Subcutaneous abdominal adipose tissue (tissue), 5 donors: ENCODE measurements at regions not wholly inside any gene's neighbourhood (a gene's known extent, or its start where the extent isn't known, plus 50 kb on each side); places are given as distances from the start of the nearest gene placed in this dataset.
"Not testable (repeated sequence)": the region's sequence is repeated elsewhere in the genome, so short reads cannot be mapped to it uniquely, and the experiment has no call there.

ENCODE experiments used
- H3K27ac ChIP-seq: one replicate; pipeline ENCODE4 v1.7.0; 2013; ENCODE audit warnings: low read depth, mild to moderate bottlenecking, inconsistent platforms, low read length, moderate library complexity
- H3K27me3 ChIP-seq, 5 donors: one replicate each; pipeline ENCODE4 v1.7.0; 2013; ENCODE audit warnings: low read length in 5 of 5, inconsistent platforms in 1 of 5; ENCODE audit not compliant: control insufficient read depth in 5 of 5, insufficient read depth in 4 of 5
- H3K36me3 ChIP-seq, 5 donors: one replicate each; pipeline ENCODE4 v1.7.0; 2013; ENCODE audit warnings: low read length in 5 of 5; ENCODE audit not compliant: control insufficient read depth in 5 of 5, insufficient read depth in 5 of 5
- H3K4me1 ChIP-seq, 5 donors: one replicate each; pipeline ENCODE4 v1.7.0; 2013; ENCODE audit warnings: low read length in 5 of 5, mild to moderate bottlenecking in 3 of 5, moderate library complexity in 1 of 5; ENCODE audit not compliant: control insufficient read depth in 5 of 5, insufficient read depth in 5 of 5
- H3K4me3 ChIP-seq, 5 donors: one replicate each; pipeline ENCODE4 v1.7.0; 2013; ENCODE audit warnings: low read length in 5 of 5, low read depth in 1 of 5
- H3K9ac ChIP-seq, 5 donors: one replicate each; pipeline ENCODE4 v1.7.0; 2013; ENCODE audit warnings: low read length in 5 of 5, mild to moderate bottlenecking in 4 of 5, moderate library complexity in 3 of 5
- H3K9me3 ChIP-seq, 5 donors: one replicate each; pipeline ENCODE4 v1.7.0; 2013; ENCODE audit warnings: low read length in 5 of 5; ENCODE audit not compliant: control insufficient read depth in 5 of 5
- donor health status: healthy.
- donor health status: healthy.
- donor health status: healthy.
- donor health status: healthy.
- donor health status: healthy.

DNA sequence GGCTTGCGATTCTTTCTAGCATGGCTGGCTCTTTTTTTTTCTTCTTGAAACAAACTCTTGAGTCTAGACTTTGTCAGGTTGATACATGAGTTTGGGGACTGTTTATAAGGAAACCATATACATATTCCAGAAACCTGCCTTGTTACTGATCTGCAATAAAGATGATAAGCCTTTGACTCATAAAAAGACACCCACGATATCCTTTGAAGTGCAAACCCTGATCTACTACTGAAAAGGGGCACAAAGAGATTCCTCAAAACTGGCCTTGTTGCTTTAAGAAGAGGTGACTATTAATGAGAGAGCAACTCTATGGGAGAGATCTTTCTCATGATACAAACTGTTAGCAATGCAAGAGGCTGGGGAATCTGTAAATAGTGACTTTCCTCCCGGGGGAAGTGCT is 247.1 kb downstream of the ANKRD30B start:
- H3K27ac ChIP-seq, H3K4me3 ChIP-seq, H3K9ac ChIP-seq, H3K9me3 ChIP-seq, H3K36me3 ChIP-seq, H3K27me3 ChIP-seq, H3K4me1 ChIP-seq: not testable (repeated sequence)

GRCh38 chr18:14997357-14997756 is 249.4 kb downstream of the ANKRD30B start:
- H3K9ac ChIP-seq = no peak overlapping the region
- H3K27ac ChIP-seq = no peak overlapping the region
- no peaks in the 10 kb centered on the region for H3K36me3 ChIP-seq
- H3K4me1 ChIP-seq = no peaks in the 10 kb centered on the region
- H3K27me3 ChIP-seq = no peaks in the 10 kb centered on the region
- H3K4me3 ChIP-seq = no peak overlapping the region
- H3K9me3 ChIP-seq = peaks cover 0 to 15% (median 0%) of the 10 kb centered on the region in 5 donors

DNA sequence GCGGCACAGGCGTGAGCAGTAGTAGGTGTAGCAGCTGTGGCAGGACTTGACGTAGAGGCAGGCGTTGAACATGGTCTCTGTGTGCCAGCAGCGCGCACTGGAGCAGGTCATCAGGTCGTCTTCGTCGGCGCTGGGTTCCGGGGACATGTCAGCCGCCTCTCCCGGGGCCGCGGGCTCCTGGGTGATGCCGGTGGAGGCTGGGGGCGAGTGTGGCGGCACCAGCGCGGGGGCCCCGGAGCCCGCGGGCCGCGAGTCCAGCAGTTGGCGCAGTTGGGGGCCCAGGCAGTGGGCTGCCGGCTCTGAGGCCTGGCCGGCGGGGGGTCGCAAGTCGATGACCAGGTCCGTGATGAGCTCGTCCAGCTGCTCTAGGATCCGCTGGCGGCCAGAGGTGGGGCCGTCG is 249.9 kb downstream of the ANKRD30B start:
- not testable (repeated sequence) for H3K4me3 ChIP-seq, H3K9ac ChIP-seq, H3K4me1 ChIP-seq, H3K36me3 ChIP-seq, H3K27ac ChIP-seq, H3K27me3 ChIP-seq
- H3K9me3 ChIP-seq = peaks cover 0 to 15% (median 0%) of the 10 kb centered on the region in 5 donors

- H3K9me3 ChIP-seq = peaks cover 0 to 15% (median 0%) of the 10 kb centered on the region in 5 donors
- not testable (repeated sequence) for H3K9ac ChIP-seq, H3K36me3 ChIP-seq, H3K4me1 ChIP-seq, H3K27me3 ChIP-seq, H3K4me3 ChIP-seq, H3K27ac ChIP-seq
These were observed 250.5 kb downstream of the ANKRD30B start for GRCh38 chr18:14998360-14999042.

DNA sequence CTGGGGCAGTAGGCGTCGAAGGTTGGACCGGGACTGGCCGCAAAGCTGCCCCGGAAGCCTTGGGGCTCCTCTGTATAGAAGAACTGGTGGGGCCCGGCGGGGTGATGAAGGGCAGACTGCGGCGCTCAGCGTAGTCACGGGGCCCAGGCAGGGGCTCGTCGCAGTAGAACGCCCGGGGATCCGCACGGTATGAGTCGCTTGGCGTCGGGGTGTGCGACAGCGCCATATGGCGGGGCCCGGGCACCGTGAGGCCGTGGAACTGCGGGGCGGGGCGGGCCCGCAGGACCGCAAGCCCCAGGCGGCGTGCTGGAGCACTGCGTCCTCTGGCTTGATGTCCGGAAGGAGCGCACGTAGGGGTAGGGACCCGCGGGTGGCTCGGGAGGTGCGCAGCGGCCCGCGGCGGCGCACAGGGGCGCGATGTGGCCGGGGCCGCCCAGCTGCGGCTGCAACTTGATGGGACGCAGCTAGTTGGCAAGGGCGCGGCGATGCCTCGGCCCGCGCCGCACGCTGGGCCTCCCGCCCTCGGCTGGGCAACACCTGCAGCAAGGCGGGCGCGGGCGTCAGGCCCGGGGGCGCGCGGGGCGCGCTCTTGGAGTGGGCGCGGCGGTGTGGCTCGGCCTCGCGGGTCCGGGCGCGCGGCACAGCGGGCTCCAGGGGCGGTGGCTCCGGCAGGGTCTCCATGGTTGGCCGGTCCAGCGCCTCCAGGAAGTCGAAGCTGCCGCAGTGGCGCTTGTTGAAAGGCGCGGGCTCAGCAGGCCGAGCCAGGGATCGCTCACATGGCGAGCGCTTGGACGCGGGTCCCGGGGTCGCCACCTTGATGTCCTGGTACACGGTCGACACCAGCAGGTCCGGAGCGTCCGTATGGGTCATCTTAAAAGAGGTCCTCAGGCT is 251.4 kb downstream of the ANKRD30B start:
- H3K36me3 ChIP-seq = no peaks in the 10 kb centered on the region
- H3K9me3 ChIP-seq = peaks cover 0 to 15% (median 0%) of the 10 kb centered on the region in 5 donors
- no peaks in the 10 kb centered on the region for H3K27me3 ChIP-seq
- H3K4me1 ChIP-seq = no peaks in the 10 kb centered on the region
- H3K9ac ChIP-seq = no peak overlapping the region
- H3K4me3 ChIP-seq = no peak overlapping the region
- no peak overlapping the region for H3K27ac ChIP-seq

- not testable (repeated sequence) for H3K27me3 ChIP-seq, H3K36me3 ChIP-seq, H3K9ac ChIP-seq, H3K4me1 ChIP-seq, H3K27ac ChIP-seq, H3K4me3 ChIP-seq
- H3K9me3 ChIP-seq = peaks cover 0 to 15% (median 0%) of the 10 kb centered on the region in 5 donors
These were observed 252.4 kb downstream of the ANKRD30B start for GRCh38 chr18:15000119-15001037.

GRCh38 chr18:15001038-15001794 is 253.2 kb downstream of the ANKRD30B start:
- H3K27me3 ChIP-seq, H3K4me1 ChIP-seq, H3K9ac ChIP-seq, H3K27ac ChIP-seq, H3K36me3 ChIP-seq, H3K4me3 ChIP-seq: not testable (repeated sequence)
- H3K9me3 ChIP-seq = peaks cover 0 to 15% (median 0%) of the 10 kb centered on the region in 5 donors

DNA sequence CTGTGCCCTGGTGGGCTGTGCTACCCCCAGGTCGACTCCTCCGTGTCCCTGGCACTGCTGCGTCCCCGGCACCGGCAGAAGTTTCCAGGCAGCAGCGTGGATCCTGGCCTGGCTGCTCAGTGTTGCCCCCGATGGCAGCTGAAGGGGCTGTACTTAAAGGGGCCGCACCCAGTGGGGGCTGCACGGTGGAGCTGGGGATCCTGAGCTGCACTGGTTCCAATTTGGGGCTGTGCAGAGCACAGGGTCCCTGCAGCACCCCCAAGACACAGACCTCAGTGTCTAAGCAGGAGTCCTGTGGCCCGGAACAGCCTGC is 253.8 kb downstream of the ANKRD30B start:
- H3K27ac ChIP-seq, H3K9ac ChIP-seq, H3K4me3 ChIP-seq, H3K4me1 ChIP-seq, H3K36me3 ChIP-seq, H3K27me3 ChIP-seq: not testable (repeated sequence)
- peaks cover 0 to 15% (median 0%) of the 10 kb centered on the region in 5 donors for H3K9me3 ChIP-seq

DNA sequence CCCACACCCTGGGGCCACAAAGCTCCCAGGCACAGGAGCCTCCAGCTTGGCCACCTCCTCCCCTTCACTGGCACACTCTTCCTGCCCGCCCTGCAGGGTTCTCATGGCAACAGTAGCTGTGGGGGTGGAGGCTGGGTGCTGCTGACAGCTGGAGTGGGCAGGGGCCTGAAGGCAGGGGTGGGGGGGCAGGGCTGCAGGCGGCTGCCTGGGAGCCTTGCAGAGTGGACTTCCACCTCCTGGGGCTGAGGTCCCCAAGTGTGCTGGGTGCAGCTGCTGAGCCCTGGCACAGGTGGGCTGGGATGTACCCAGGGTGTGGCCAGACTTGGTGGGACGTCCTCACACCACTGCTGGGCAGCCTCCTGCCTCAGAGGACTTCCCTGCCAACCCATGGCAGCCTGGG is 254.8 kb downstream of the ANKRD30B start:
- H3K36me3 ChIP-seq, H3K4me3 ChIP-seq, H3K9ac ChIP-seq, H3K4me1 ChIP-seq, H3K27ac ChIP-seq, H3K27me3 ChIP-seq: not testable (repeated sequence)
- peaks cover 0 to 12% (median 0%) of the 10 kb centered on the region in 5 donors for H3K9me3 ChIP-seq
